ENCODE measurements at regions not wholly inside any gene's neighbourhood (a gene's known extent, or its start where the extent isn't known, plus 50 kb on each side); places are given as distances from the start of the nearest gene placed in this dataset.

- TF ChIP-seq CTCF (IDR thresholded peaks at IDR 0.05), result no peak
- no peak for TF ChIP-seq POLR2A (IDR thresholded peaks at IDR 0.05)
Measured at GRCh38 chr2:56133931-56134629, 49.7 kb upstream of the CCDC85A start.

Measured in Peyer's patch (tissue), 4 donors.